A673 (cell line): ENCODE measurements at regions not wholly inside any gene's neighbourhood (a gene's known extent, or its start where the extent isn't known, plus 50 kb on each side); places are given as distances from the start of the nearest gene placed in this dataset.

ENCODE experiments used
- CTCF ChIP-seq: fragments of 300-800, 200-600 bp; sonication (generic); conservative IDR thresholded peaks from 2 replicates; pipeline ENCODE4 v1.5.1; 2017; ENCODE audit warnings: low read depth, mild to moderate bottlenecking, antibody characterized with exemption, low read length, moderate library complexity, mixed read lengths
- EZH2 ChIP-seq: fragments of 200-600 bp; sonication (generic); IDR thresholded peaks from 2 replicates; pipeline ENCODE4 v1.6.1; 2017; ENCODE audit warnings: borderline replicate concordance, low read depth, mild to moderate bottlenecking, mixed read lengths, antibody characterized with exemption, low read length; ENCODE audit not compliant: poor library complexity, severe bottlenecking

GRCh38 chr5:51665251-51665593 lies 282.0 kb downstream of the ISL1 start:
- TF ChIP-seq CTCF (no peak), EZH2 (no peak)
